ENCODE measurements at regions not wholly inside any gene's neighbourhood (a gene's known extent, or its start where the extent isn't known, plus 50 kb on each side); places are given as distances from the start of the nearest gene placed in this dataset.

DNA sequence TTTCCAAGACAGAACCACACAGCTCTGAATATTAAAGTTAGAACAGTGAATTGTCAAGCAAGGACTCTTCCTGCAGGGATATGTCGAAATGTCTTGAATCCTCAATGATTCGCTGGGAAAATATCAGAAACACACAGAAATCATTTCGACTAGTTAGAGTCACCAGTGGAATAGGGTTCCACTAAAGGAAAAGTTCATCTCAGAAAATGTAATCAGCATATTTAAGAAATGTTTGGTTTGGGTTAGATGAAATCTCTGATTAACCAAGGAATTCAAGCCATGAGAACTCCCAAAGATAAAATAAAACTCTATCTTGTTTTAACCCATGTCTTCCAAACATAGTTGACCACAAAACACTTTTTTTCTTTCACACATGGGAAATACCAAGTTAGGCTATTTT is 621.0 kb upstream of the NRSN1 start:
- no peaks in the 10 kb centered on the region for H3K79me2 ChIP-seq (ENCODE audit: insufficient read depth, low read length)
- TF ChIP-seq EZH2 (IDR thresholded peaks at IDR 0.05; ENCODE audit: borderline replicate concordance, low read depth, low read length, severe bottlenecking) = no peak
- TF ChIP-seq, protein P1, sequence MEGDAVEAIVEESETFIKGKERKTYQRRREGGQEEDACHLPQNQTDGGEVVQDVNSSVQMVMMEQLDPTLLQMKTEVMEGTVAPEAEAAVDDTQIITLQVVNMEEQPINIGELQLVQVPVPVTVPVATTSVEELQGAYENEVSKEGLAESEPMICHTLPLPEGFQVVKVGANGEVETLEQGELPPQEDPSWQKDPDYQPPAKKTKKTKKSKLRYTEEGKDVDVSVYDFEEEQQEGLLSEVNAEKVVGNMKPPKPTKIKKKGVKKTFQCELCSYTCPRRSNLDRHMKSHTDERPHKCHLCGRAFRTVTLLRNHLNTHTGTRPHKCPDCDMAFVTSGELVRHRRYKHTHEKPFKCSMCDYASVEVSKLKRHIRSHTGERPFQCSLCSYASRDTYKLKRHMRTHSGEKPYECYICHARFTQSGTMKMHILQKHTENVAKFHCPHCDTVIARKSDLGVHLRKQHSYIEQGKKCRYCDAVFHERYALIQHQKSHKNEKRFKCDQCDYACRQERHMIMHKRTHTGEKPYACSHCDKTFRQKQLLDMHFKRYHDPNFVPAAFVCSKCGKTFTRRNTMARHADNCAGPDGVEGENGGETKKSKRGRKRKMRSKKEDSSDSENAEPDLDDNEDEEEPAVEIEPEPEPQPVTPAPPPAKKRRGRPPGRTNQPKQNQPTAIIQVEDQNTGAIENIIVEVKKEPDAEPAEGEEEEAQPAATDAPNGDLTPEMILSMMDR (IDR thresholded peaks at IDR 0.05; ENCODE audit: borderline replicate concordance, extremely low read depth, low read length, poor library complexity, severe bottlenecking) = no peak
- no peak for ATAC-seq (ENCODE audit: insufficient read depth, low read depth)
- H3K36me3 ChIP-seq (ENCODE audit: insufficient read depth, low read length) = no peaks in the 10 kb centered on the region
- no peaks in the 10 kb centered on the region for H4K20me1 ChIP-seq (ENCODE audit: insufficient read depth, low read length)
- H3K9me3 ChIP-seq (ENCODE audit: insufficient read depth, low read length, severe bottlenecking) = no peaks in the 10 kb centered on the region
- no peaks in the 10 kb centered on the region for H3K4me1 ChIP-seq (ENCODE audit: insufficient read depth, low read length)
- H3K9ac ChIP-seq (ENCODE audit: low read depth, low read length) = no peak overlapping the region
- DNase-seq = no peak
- no peak overlapping the region for H2AFZ ChIP-seq (ENCODE audit: low read depth, low read length)
- H3K27ac ChIP-seq (ENCODE audit: low read length) = no peak overlapping the region
- no peak overlapping the region for H3K4me3 ChIP-seq (ENCODE audit: low read depth in 1 of 2, low read length in 2 of 2)
- no peaks in the 10 kb centered on the region for H3K27me3 ChIP-seq (ENCODE audit: insufficient read depth, low read length, poor library complexity)
- no peak overlapping the region for H3K4me2 ChIP-seq (ENCODE audit: insufficient read depth, low read length)

DNA sequence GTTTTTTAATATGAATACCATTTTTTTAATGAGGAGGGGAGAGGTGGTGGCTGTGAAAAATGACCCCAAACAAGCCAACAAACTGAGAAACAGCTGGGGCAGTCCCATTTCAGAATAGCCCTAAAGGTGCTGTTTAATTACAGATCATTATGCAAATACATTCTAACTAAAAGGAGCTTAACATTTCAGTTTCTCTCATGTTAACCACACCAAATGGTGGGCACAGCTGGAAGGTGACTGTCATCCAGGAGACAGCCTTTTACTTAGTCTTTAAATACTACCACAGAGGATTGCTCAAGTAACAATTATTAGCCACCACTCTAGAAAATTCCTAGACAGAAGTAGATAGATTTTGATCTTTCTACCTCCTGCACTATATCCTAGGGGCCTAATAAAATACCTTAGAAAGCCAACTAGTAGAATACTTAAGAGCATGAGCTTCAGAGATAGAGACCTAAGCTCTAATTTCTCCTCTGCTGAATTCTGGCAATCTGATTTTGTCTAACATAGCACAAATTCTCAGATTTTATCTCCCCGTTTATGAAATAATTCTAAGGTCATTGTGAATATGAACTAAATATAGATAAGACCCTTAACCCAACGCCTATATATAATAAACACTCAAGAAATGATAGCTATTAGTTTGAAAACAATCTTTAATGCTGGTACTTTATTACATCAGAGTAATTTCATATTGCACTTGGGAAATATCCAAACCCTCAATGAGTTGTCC is 615.1 kb upstream of the NRSN1 start:
- Histone ChIP-seq H3K79me2 (ENCODE audit: insufficient read depth, low read length) (no peaks in the 10 kb centered on the region), H2AFZ (ENCODE audit: low read depth, low read length) (no peak overlapping the region), H3K4me3 (ENCODE audit: low read depth in 1 of 2, low read length in 2 of 2) (no peak overlapping the region), H3K4me2 (ENCODE audit: insufficient read depth, low read length) (no peak overlapping the region), H4K20me1 (ENCODE audit: insufficient read depth, low read length) (no peaks in the 10 kb centered on the region), H3K4me1 (ENCODE audit: insufficient read depth, low read length) (no peaks in the 10 kb centered on the region), H3K27ac (ENCODE audit: low read length) (no peak overlapping the region), H3K9ac (ENCODE audit: low read depth, low read length) (no peak overlapping the region), H3K27me3 (ENCODE audit: insufficient read depth, low read length, poor library complexity) (no peaks in the 10 kb centered on the region), H3K36me3 (ENCODE audit: insufficient read depth, low read length) (no peaks in the 10 kb centered on the region), H3K9me3 (ENCODE audit: insufficient read depth, low read length, severe bottlenecking) (no peaks in the 10 kb centered on the region)
- TF ChIP-seq, protein P1 (IDR thresholded peaks at IDR 0.05; ENCODE audit: borderline replicate concordance, extremely low read depth, low read length, poor library complexity, severe bottlenecking) = no peak
- no peak for TF ChIP-seq EZH2 (IDR thresholded peaks at IDR 0.05; ENCODE audit: borderline replicate concordance, low read depth, low read length, severe bottlenecking)
- DNase-seq (no peak), ATAC-seq (ENCODE audit: insufficient read depth, low read depth) (no peak)

DNA sequence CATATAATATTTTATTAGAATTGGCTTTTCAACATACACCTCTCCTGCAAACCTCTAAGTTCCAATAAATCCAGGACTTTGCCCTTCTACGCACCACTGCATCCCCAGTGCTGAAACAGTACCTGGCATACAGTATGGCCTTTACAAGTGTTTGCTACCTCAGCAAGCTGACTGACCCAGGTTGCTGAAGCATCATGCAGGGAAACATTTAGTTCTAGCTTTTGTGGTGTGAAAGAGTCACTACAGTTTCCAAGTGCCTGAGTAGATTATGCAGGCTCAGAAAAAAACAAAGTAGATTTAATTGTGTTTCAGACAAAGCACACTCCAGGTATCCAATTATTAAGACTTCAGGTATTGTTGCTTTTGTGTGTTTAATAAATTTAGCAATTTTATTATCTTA is 614.2 kb upstream of the NRSN1 start:
- DNase-seq (no peak), ATAC-seq (ENCODE audit: insufficient read depth, low read depth) (no peak)
- Histone ChIP-seq H3K4me3 (ENCODE audit: low read depth in 1 of 2, low read length in 2 of 2) (no peak overlapping the region), H3K4me2 (ENCODE audit: insufficient read depth, low read length) (no peak overlapping the region), H3K27ac (ENCODE audit: low read length) (no peak overlapping the region), H2AFZ (ENCODE audit: low read depth, low read length) (no peak overlapping the region), H3K36me3 (ENCODE audit: insufficient read depth, low read length) (no peaks in the 10 kb centered on the region), H4K20me1 (ENCODE audit: insufficient read depth, low read length) (no peaks in the 10 kb centered on the region), H3K9ac (ENCODE audit: low read depth, low read length) (no peak overlapping the region), H3K27me3 (ENCODE audit: insufficient read depth, low read length, poor library complexity) (no peaks in the 10 kb centered on the region), H3K4me1 (ENCODE audit: insufficient read depth, low read length) (no peaks in the 10 kb centered on the region), H3K9me3 (ENCODE audit: insufficient read depth, low read length, severe bottlenecking) (no peaks in the 10 kb centered on the region), H3K79me2 (ENCODE audit: insufficient read depth, low read length) (no peaks in the 10 kb centered on the region)
- TF ChIP-seq, protein P1 (IDR thresholded peaks at IDR 0.05; ENCODE audit: borderline replicate concordance, extremely low read depth, low read length, poor library complexity, severe bottlenecking) = no peak
- TF ChIP-seq EZH2 (IDR thresholded peaks at IDR 0.05; ENCODE audit: borderline replicate concordance, low read depth, low read length, severe bottlenecking) = no peak

Data from DND-41 (cell line).